ENCODE measurements at regions not wholly inside any gene's neighbourhood (a gene's known extent, or its start where the extent isn't known, plus 50 kb on each side); places are given as distances from the start of the nearest gene placed in this dataset.

DNA sequence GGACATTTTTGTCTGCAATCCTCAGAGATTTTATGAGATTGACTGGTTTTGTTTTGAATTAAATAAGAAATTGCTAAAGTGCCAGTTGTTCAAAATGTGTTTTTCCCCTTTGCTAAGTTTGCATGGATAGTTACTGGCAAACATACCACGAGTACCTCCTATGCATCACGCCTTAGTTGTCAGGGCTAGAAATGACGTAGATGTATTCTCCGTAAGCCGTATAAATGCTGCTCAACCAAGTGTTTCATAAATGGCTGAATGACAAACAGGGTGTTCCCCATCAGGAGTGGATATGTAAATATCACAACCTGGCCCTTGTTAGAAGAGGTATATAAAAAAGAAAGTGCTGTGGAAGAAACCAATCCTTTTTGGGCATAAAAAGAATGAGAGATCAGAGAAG, 341.1 kb upstream of the ZFP64 start:
- no peak overlapping the region for H3K4me3 ChIP-seq (ENCODE audit: low read depth, low read length)
- DNase-seq (ENCODE audit: low read depth): no peak
- TF ChIP-seq CTCF (IDR thresholded peaks at IDR 0.05; ENCODE audit: control insufficient read depth, extremely low read depth, insufficient read depth): no peak

DNA sequence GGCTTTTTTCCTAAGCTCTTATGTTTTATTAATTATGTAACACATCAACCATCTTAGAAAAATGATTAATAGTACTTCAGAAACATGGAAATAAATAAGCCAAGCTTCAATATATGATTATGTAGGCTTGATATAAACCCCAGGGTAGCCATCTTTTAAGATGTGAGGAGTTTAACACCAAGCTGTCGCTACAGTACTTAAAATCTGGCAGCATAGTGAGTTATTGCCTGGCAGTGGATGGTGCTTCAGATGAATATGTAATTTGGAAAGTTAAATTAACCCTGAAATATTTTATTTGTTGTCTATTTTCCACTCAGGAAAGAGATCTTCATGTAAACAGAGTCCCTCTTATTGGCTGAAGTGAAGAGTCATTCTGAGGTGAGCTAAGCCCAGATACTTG, 339.0 kb upstream of the ZFP64 start:
- no peak for TF ChIP-seq CTCF (IDR thresholded peaks at IDR 0.05; ENCODE audit: control insufficient read depth, extremely low read depth, insufficient read depth)
- DNase-seq (ENCODE audit: low read depth): no peak
- H3K4me3 ChIP-seq (ENCODE audit: low read depth, low read length): no peak overlapping the region

DNA sequence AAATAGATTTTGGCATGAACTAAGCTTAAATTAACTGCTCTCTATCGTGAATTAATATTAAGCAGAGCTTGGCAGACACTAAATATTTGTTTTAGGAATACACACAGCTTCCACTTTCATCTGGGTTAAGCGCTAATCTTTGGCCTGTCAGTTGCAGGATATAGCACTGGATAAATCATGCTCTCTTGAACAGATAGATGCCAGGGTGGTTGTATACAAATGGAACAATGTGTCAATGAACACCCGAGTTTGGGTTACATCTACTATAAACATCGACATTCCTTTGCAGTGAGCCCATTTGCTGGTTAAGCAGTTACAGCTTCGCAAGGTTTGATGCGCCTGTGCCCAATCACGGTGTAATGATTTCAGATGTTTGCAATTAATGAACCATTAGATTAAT, 338.2 kb upstream of the ZFP64 start:
- DNase-seq (ENCODE audit: low read depth): no peak

GRCh38 chr20:52524861-52525260, 333.3 kb upstream of the ZFP64 start:
- DNase-seq (ENCODE audit: low read depth): no peak
- H3K4me3 ChIP-seq (ENCODE audit: low read depth, low read length): no peak overlapping the region
- TF ChIP-seq CTCF (IDR thresholded peaks at IDR 0.05; ENCODE audit: control insufficient read depth, extremely low read depth, insufficient read depth): no peak

More for the DNA sequence above, 338.2 kb upstream of the ZFP64 start:
- no peak for TF ChIP-seq CTCF (IDR thresholded peaks at IDR 0.05; ENCODE audit: control insufficient read depth, extremely low read depth, insufficient read depth)
- no peak overlapping the region for H3K4me3 ChIP-seq (ENCODE audit: low read depth, low read length)

DNA sequence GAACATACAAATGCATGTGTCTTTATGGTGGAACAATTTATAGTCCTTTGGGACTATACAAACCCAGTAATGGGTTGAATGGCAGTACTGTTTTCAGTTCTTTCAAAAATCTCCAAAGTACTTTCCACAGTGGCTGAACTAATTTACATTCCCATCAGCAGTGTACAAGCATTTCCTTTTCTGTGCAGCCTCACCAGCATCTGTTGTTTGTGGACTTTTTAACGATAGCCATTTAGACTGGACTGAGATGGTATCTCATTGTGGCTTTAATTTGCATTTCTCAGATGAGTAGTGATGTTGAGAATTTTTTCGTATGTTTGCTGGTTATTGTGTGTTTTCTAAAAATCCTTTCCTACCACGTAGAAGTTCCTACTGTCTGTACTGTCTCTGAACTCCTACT, 327.2 kb upstream of the ZFP64 start:
- no peak overlapping the region for H3K4me3 ChIP-seq (ENCODE audit: low read depth, low read length)
- DNase-seq (ENCODE audit: low read depth): no peak

DNA sequence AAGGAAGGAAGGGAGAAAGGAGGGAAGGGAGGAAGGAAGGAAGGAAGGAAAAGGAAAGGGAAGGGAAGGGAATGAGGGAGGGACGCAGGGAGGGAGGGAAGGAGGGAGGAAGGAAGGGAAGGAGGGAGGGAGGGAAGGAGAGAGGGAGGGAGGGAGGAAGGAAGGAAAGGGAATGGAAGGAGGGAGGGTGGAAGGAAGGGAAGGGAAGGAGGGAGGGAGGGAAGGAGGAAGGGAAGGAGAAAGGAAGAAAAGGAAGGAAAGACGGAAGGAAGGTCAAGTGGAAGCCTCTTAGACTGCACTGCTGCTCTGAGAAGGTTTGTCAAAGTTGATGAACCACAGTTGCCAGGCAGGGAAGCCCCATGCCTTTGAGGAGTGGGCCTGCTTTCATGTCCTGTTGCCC, 324.3 kb upstream of the ZFP64 start:
- TF ChIP-seq CTCF (IDR thresholded peaks at IDR 0.05; ENCODE audit: control insufficient read depth, extremely low read depth, insufficient read depth): no peak
- H3K4me3 ChIP-seq (ENCODE audit: low read depth, low read length): no peak overlapping the region
- no peak for DNase-seq (ENCODE audit: low read depth)

More for the DNA sequence above, 327.2 kb upstream of the ZFP64 start:
- TF ChIP-seq CTCF (IDR thresholded peaks at IDR 0.05; ENCODE audit: control insufficient read depth, extremely low read depth, insufficient read depth): no peak

GRCh38 chr20:52500157-52500556, 308.6 kb upstream of the ZFP64 start:
- no peak for DNase-seq (ENCODE audit: low read depth)
- TF ChIP-seq CTCF (IDR thresholded peaks at IDR 0.05; ENCODE audit: control insufficient read depth, extremely low read depth, insufficient read depth): no peak
- H3K4me3 ChIP-seq (ENCODE audit: low read depth, low read length): no peak overlapping the region

All from LNCaP clone FGC (cell line).